Calu3 (cell line): ENCODE measurements at regions not wholly inside any gene's neighbourhood (a gene's known extent, or its start where the extent isn't known, plus 50 kb on each side); places are given as distances from the start of the nearest gene placed in this dataset.

Source experiments
- BruUV-seq: library from RNA; stranded (reverse); fragments of 400-500 nt; replicated peaks from 2 replicates; lab custom pipeline; 2021; lab: Mats Ljungman, UMichigan
- CTCF ChIA-PET: fragments of 300-600 bp; sonication (Branson Sonifier 250); formaldehyde crosslinking; loops from one replicate; lab custom pipeline; 2022; ENCODE audit warnings: antibody characterized with exemption; lab: Charles Lee
- DNase-seq: peaks from one replicate; pipeline ENCODE4 v3.0.0; 2022
- H3K27ac Mint-ChIP-seq: one replicate; pipeline ENCODE4 v1.8.0; 2022; ENCODE audit warnings: mixed read lengths; ENCODE audit not compliant: unreplicated experiment
- H3K27me3 Mint-ChIP-seq: one replicate; pipeline ENCODE4 v1.8.0; 2022; ENCODE audit warnings: mixed read lengths; ENCODE audit not compliant: unreplicated experiment
- H3K36me3 Mint-ChIP-seq: one replicate; pipeline ENCODE4 v1.8.0; 2022; ENCODE audit warnings: mild to moderate bottlenecking, moderate library complexity, mixed read lengths; ENCODE audit not compliant: insufficient read depth, unreplicated experiment
- H3K4me1 Mint-ChIP-seq: one replicate; pipeline ENCODE4 v1.8.0; 2022; ENCODE audit warnings: mild to moderate bottlenecking, low read depth, mixed read lengths; ENCODE audit not compliant: unreplicated experiment
- H3K4me3 Mint-ChIP-seq: one replicate; pipeline ENCODE4 v1.8.0; 2022; ENCODE audit warnings: mild to moderate bottlenecking, low read depth, moderate library complexity, mixed read lengths; ENCODE audit not compliant: unreplicated experiment
- H3K9me3 Mint-ChIP-seq: one replicate; pipeline ENCODE4 v1.8.0; 2022; ENCODE audit warnings: low read depth, mixed read lengths; ENCODE audit not compliant: unreplicated experiment
- CTCF ChIP-seq: fragments of 200-600 bp; IDR thresholded peaks from one replicate; pipeline ENCODE4 v1.8.0; 2022; ENCODE audit warnings: antibody characterized with exemption; ENCODE audit not compliant: unreplicated experiment
- intact Hi-C: fragments of 100-400 bp; cut with micrococcal nuclease; formaldehyde crosslinking; loops from one replicate; pipeline ENCODE4 v1.10.0; 2022; ENCODE audit not compliant: unreplicated experiment

DNA sequence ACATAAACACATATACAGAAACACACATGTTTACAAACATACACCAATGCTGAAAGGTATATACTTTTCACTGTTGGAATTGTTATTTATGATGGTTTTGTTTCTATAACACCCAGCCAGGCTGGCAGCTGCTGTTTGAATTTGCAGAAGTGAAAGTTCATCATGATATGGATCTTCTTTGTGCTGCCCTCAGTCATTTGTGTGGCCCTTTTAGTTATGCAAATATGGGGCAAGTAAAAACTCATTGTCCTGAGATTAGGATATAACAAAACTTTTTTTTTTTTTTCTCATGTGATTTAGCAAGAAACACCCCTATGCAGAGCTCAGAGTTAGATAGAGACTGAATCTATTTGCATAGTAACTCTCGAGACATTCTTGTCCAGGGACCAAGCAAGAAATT is 714.1 kb downstream of the KCNJ3 start:
- intact Hi-C loops, result no loop called here
- no peaks in the 10 kb centered on the region for H3K36me3 Mint-ChIP-seq
- BruUV-seq, result no TSS peak
- H3K4me1 Mint-ChIP-seq, result no peaks in the 10 kb centered on the region
- no peak for TF ChIP-seq CTCF
- no peak for DNase-seq
- no peak overlapping the region for H3K4me3 Mint-ChIP-seq
- peaks cover 5% of the 10 kb centered on the region for H3K9me3 Mint-ChIP-seq
- no peak overlapping the region for H3K27ac Mint-ChIP-seq
- no peaks in the 10 kb centered on the region for H3K27me3 Mint-ChIP-seq
- CTCF ChIA-PET, result no interaction called here

DNA sequence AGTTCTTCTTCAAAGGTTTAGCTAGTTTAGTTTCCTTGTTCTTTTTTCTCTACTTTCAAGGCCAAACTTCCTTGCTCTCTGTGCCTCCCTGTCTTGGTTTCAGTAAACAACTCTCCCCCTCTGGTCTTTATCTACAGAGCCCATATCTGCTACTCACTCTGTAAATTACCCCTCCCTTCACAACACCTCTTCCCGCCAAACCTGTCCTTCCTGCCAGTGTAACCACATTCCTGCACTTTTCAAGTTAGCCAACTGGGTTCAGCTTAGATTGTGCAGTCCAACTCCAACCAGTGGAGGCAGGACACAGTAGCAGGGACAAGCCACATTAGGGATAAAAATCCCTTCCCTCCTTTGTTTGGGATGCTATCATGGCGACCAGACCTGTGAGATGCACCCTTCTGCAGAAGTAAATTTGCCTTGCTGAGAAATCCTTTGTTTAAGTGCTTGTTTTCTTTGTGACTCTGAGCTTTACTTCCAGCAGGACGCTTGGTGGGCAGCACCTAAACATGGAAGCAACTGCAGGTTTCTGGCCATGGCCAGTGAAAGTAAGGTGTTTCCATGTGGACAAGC is 706.0 kb downstream of the KCNJ3 start:
- Mint-ChIP-seq H3K9me3 (peaks cover 13% of the 10 kb centered on the region), H3K27ac (no peak overlapping the region), H3K4me1 (no peaks in the 10 kb centered on the region), H3K4me3 (no peak overlapping the region), H3K27me3 (no peaks in the 10 kb centered on the region), H3K36me3 (no peaks in the 10 kb centered on the region)
- no peak for DNase-seq
- CTCF ChIA-PET, result no interaction called here
- no peak for TF ChIP-seq CTCF
- intact Hi-C loops, result no loop called here
- BruUV-seq, result no TSS peak

DNA sequence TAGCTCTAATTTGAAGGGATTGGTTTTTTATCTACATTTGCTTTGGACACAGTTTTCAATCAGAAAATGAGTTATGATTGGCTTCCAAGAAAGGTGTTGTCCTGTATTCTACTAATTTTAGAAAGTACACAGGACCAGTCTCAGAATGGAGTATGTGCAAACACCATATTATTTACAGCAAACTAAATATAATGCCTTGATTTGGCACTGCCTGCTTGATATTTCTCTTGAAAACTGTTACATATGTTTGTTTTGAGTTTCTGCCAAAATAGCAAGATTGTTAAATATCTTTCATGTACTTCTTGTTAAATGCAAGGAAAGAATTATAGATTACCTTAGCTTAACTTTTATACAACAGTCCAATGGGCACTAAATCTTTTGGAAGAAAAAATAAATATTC is 694.9 kb downstream of the KCNJ3 start:
- CTCF ChIA-PET, result no interaction called here
- H3K9me3 Mint-ChIP-seq, result no peaks in the 10 kb centered on the region

DNA sequence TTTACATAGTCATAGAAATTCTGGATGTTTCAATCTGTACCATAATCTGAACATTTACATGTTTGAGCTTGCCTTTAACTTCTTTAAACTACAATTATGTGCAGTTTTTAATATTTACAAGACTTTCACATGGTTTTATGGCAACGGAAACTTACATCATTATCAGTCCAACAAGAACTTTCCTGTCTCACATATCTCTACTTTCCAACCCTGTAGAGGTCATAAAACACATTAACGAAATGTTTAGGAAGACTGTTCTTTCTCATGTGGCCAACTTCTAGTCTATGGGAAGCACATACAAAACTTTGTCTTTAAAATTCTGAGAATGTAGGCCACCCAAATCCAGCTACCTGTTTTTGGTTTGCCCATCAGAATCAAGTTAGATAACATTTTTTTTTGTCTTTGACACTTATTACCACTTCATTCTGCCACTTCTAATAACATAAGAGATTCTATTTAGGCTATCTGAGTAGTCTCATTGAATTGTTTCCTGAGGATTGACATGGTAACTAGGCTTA is 693.2 kb downstream of the KCNJ3 start:
- H3K27me3 Mint-ChIP-seq, result no peaks in the 10 kb centered on the region
- no peaks in the 10 kb centered on the region for H3K4me1 Mint-ChIP-seq
- CTCF ChIA-PET, result no interaction called here
- H3K27ac Mint-ChIP-seq, result no peak overlapping the region
- no peak for DNase-seq
- no peaks in the 10 kb centered on the region for H3K36me3 Mint-ChIP-seq
- TF ChIP-seq CTCF, result no peak
- BruUV-seq, result no TSS peak
- intact Hi-C loops, result no loop called here
- H3K4me3 Mint-ChIP-seq, result no peak overlapping the region
- no peaks in the 10 kb centered on the region for H3K9me3 Mint-ChIP-seq

More for the DNA sequence above, 694.9 kb downstream of the KCNJ3 start:
- DNase-seq, result no peak
- no peak for TF ChIP-seq CTCF
- Mint-ChIP-seq H3K36me3 (no peaks in the 10 kb centered on the region), H3K4me1 (no peaks in the 10 kb centered on the region), H3K4me3 (no peak overlapping the region), H3K27me3 (no peaks in the 10 kb centered on the region), H3K27ac (no peak overlapping the region)
- BruUV-seq, result no TSS peak
- intact Hi-C loops, result no loop called here
